ENCODE measurements at regions not wholly inside any gene's neighbourhood (a gene's known extent, or its start where the extent isn't known, plus 50 kb on each side); places are given as distances from the start of the nearest gene placed in this dataset.
"Not testable (repeated sequence)": the region's sequence is repeated elsewhere in the genome, so short reads cannot be mapped to it uniquely, and the experiment has no call there.

- Mint-ChIP-seq H3K36me3 (no peaks in the 10 kb centered on the region), H3K4me3 (no peak overlapping the region), H3K9me3 (peaks cover 11% of the 10 kb centered on the region), H3K4me1 (ENCODE audit: low read depth) (no peaks in the 10 kb centered on the region), H3K27me3 (no peaks in the 10 kb centered on the region), H3K27ac (no peak overlapping the region)
- intact Hi-C loops (cut with micrococcal nuclease): no loop called here
- CTCF ChIA-PET: no interaction called here
- POLR2A ChIA-PET: no interaction called here
- no peak for DNase-seq
These were observed 177.3 kb downstream of the DKK1 start for GRCh38 chr10:52491246-52491995.

- no peaks in the 10 kb centered on the region for H3K4me1 Mint-ChIP-seq (ENCODE audit: low read depth)
- ChIA-PET POLR2A (no interaction called here), CTCF (no interaction called here)
- no peaks in the 10 kb centered on the region for H3K27me3 Mint-ChIP-seq
- peaks cover 29% of the 10 kb centered on the region for H3K9me3 Mint-ChIP-seq
- intact Hi-C loops (cut with micrococcal nuclease): no loop called here
- no peaks in the 10 kb centered on the region for H3K36me3 Mint-ChIP-seq
- H3K4me3 Mint-ChIP-seq: no peak overlapping the region
- H3K27ac Mint-ChIP-seq: no peak overlapping the region
- no peak for DNase-seq
These were observed 185.2 kb downstream of the DKK1 start for GRCh38 chr10:52499281-52499680.

- intact Hi-C loops (cut with micrococcal nuclease): no loop called here
- ChIA-PET CTCF (no interaction called here), POLR2A (no interaction called here)
- Mint-ChIP-seq H3K27me3 (no peaks in the 10 kb centered on the region), H3K4me3 (no peak overlapping the region), H3K4me1 (ENCODE audit: low read depth) (no peaks in the 10 kb centered on the region), H3K27ac (no peak overlapping the region), H3K9me3 (peaks cover 35% of the 10 kb centered on the region), H3K36me3 (no peaks in the 10 kb centered on the region)
- no peak for DNase-seq
These were observed 186.4 kb downstream of the DKK1 start for GRCh38 chr10:52500476-52500875.

- Mint-ChIP-seq H3K27ac (no peak overlapping the region), H3K27me3 (no peaks in the 10 kb centered on the region), H3K36me3 (no peaks in the 10 kb centered on the region), H3K9me3 (peaks cover 33% of the 10 kb centered on the region), H3K4me1 (ENCODE audit: low read depth) (no peaks in the 10 kb centered on the region), H3K4me3 (no peak overlapping the region)
- DNase-seq: no peak
- POLR2A ChIA-PET: no interaction called here
- CTCF ChIA-PET: no interaction called here
- intact Hi-C loops (cut with micrococcal nuclease): no loop called here
These were observed 188.2 kb downstream of the DKK1 start for GRCh38 chr10:52502237-52502636.

GRCh38 chr10:52505341-52505740, 191.3 kb downstream of the DKK1 start:
- H3K4me3 Mint-ChIP-seq; DNase-seq; H3K27ac Mint-ChIP-seq; H3K27me3 Mint-ChIP-seq; H3K4me1 Mint-ChIP-seq (ENCODE audit: low read depth); intact Hi-C loops (cut with micrococcal nuclease); POLR2A ChIA-PET; CTCF ChIA-PET; H3K36me3 Mint-ChIP-seq: not testable (repeated sequence)
- H3K9me3 Mint-ChIP-seq: peaks cover 17% of the 10 kb centered on the region

GRCh38 chr10:52514481-52514880, 200.4 kb downstream of the DKK1 start:
- no peak for DNase-seq
- Mint-ChIP-seq H3K9me3 (peaks cover 26% of the 10 kb centered on the region), H3K36me3 (no peaks in the 10 kb centered on the region), H3K4me1 (ENCODE audit: low read depth) (no peaks in the 10 kb centered on the region), H3K27me3 (no peaks in the 10 kb centered on the region), H3K27ac (no peak overlapping the region), H3K4me3 (no peak overlapping the region)
- CTCF ChIA-PET: no interaction called here
- POLR2A ChIA-PET: no interaction called here
- intact Hi-C loops (cut with micrococcal nuclease): no loop called here

GRCh38 chr10:52517012-52517411, 202.9 kb downstream of the DKK1 start:
- Mint-ChIP-seq H3K9me3 (peaks cover 17% of the 10 kb centered on the region), H3K27ac (no peak overlapping the region), H3K4me1 (ENCODE audit: low read depth) (no peaks in the 10 kb centered on the region), H3K27me3 (no peaks in the 10 kb centered on the region), H3K4me3 (no peak overlapping the region), H3K36me3 (no peaks in the 10 kb centered on the region)
- CTCF ChIA-PET: no interaction called here
- DNase-seq: no peak
- intact Hi-C loops (cut with micrococcal nuclease): no loop called here
- POLR2A ChIA-PET: no interaction called here

GRCh38 chr10:52523696-52524095, 209.6 kb downstream of the DKK1 start:
- DNase-seq: no peak
- Mint-ChIP-seq H3K36me3 (no peaks in the 10 kb centered on the region), H3K4me3 (no peak overlapping the region), H3K27ac (no peak overlapping the region), H3K4me1 (ENCODE audit: low read depth) (no peaks in the 10 kb centered on the region), H3K27me3 (no peaks in the 10 kb centered on the region), H3K9me3 (peaks cover 3% of the 10 kb centered on the region)
- POLR2A ChIA-PET: no interaction called here
- CTCF ChIA-PET: no interaction called here
- intact Hi-C loops (cut with micrococcal nuclease): no loop called here

- DNase-seq: no peak
- no peak overlapping the region for H3K4me3 Mint-ChIP-seq
- H3K27me3 Mint-ChIP-seq: no peaks in the 10 kb centered on the region
- H3K4me1 Mint-ChIP-seq (ENCODE audit: low read depth): no peaks in the 10 kb centered on the region
- H3K36me3 Mint-ChIP-seq: no peaks in the 10 kb centered on the region
- peaks cover 6% of the 10 kb centered on the region for H3K9me3 Mint-ChIP-seq
- CTCF ChIA-PET: no interaction called here
- POLR2A ChIA-PET: no interaction called here
- intact Hi-C loops (cut with micrococcal nuclease): no loop called here
- H3K27ac Mint-ChIP-seq: no peak overlapping the region
These were observed 211.7 kb downstream of the DKK1 start for GRCh38 chr10:52525761-52526160.

- Mint-ChIP-seq H3K27ac (no peak overlapping the region), H3K27me3 (no peaks in the 10 kb centered on the region), H3K4me1 (ENCODE audit: low read depth) (no peaks in the 10 kb centered on the region), H3K9me3 (peaks cover 6% of the 10 kb centered on the region), H3K36me3 (no peaks in the 10 kb centered on the region), H3K4me3 (no peak overlapping the region)
- no peak for DNase-seq
- CTCF ChIA-PET: no interaction called here
- intact Hi-C loops (cut with micrococcal nuclease): no loop called here
- POLR2A ChIA-PET: no interaction called here
These were observed 212.3 kb downstream of the DKK1 start for GRCh38 chr10:52526251-52526823.

GRCh38 chr10:52532650-52533290, 218.7 kb downstream of the DKK1 start:
- ChIA-PET POLR2A (no interaction called here), CTCF (no interaction called here)
- no peaks in the 10 kb centered on the region for H3K4me1 Mint-ChIP-seq (ENCODE audit: low read depth)
- peaks cover 20% of the 10 kb centered on the region for H3K9me3 Mint-ChIP-seq
- H3K4me3 Mint-ChIP-seq: no peak overlapping the region
- H3K36me3 Mint-ChIP-seq: no peaks in the 10 kb centered on the region
- intact Hi-C loops (cut with micrococcal nuclease): no loop called here
- no peaks in the 10 kb centered on the region for H3K27me3 Mint-ChIP-seq
- DNase-seq: no peak
- no peak overlapping the region for H3K27ac Mint-ChIP-seq

- H3K27ac Mint-ChIP-seq: no peak overlapping the region
- H3K4me3 Mint-ChIP-seq: no peak overlapping the region
- no peak for DNase-seq
- ChIA-PET CTCF (no interaction called here), POLR2A (no interaction called here)
- peaks cover 20% of the 10 kb centered on the region for H3K9me3 Mint-ChIP-seq
- H3K4me1 Mint-ChIP-seq (ENCODE audit: low read depth): no peaks in the 10 kb centered on the region
- no peaks in the 10 kb centered on the region for H3K36me3 Mint-ChIP-seq
- no peaks in the 10 kb centered on the region for H3K27me3 Mint-ChIP-seq
- intact Hi-C loops (cut with micrococcal nuclease): no loop called here
These were observed 219.9 kb downstream of the DKK1 start for GRCh38 chr10:52533986-52534385.

- POLR2A ChIA-PET: no interaction called here
- Mint-ChIP-seq H3K4me1 (ENCODE audit: low read depth) (no peaks in the 10 kb centered on the region), H3K27me3 (no peaks in the 10 kb centered on the region), H3K36me3 (no peaks in the 10 kb centered on the region), H3K4me3 (no peak overlapping the region), H3K27ac (no peak overlapping the region), H3K9me3 (peaks cover 25% of the 10 kb centered on the region)
- CTCF ChIA-PET: no interaction called here
- intact Hi-C loops (cut with micrococcal nuclease): no loop called here
- no peak for DNase-seq
These were observed 225.4 kb downstream of the DKK1 start for GRCh38 chr10:52539463-52539862.

All from activated CD4-positive, alpha-beta memory T cell treated with anti-CD3 and anti-CD28 coated beads for 36 hours (primary cell).